22Rv1 (cell line): ENCODE measurements at regions not wholly inside any gene's neighbourhood (a gene's known extent, or its start where the extent isn't known, plus 50 kb on each side); places are given as distances from the start of the nearest gene placed in this dataset.

Experiments
- CTCF ChIP-seq: fragments of 450-650 bp; IDR thresholded peaks from 2 replicates; pipeline ENCODE4 v1.5.1; 2017; ENCODE audit warnings: mild to moderate bottlenecking
- ZFX ChIP-seq: fragments of 450-650 bp; IDR thresholded peaks from 2 replicates; pipeline ENCODE4 v1.6.1; 2017; ENCODE audit warnings: antibody characterized with exemption, borderline replicate concordance

GRCh38 chr11:114764563-114764962 is 86.2 kb downstream of the NXPE2 start:
- no peak for TF ChIP-seq CTCF
- no peak for TF ChIP-seq ZFX
